ENCODE measurements at regions not wholly inside any gene's neighbourhood (a gene's known extent, or its start where the extent isn't known, plus 50 kb on each side); places are given as distances from the start of the nearest gene placed in this dataset.

DNA sequence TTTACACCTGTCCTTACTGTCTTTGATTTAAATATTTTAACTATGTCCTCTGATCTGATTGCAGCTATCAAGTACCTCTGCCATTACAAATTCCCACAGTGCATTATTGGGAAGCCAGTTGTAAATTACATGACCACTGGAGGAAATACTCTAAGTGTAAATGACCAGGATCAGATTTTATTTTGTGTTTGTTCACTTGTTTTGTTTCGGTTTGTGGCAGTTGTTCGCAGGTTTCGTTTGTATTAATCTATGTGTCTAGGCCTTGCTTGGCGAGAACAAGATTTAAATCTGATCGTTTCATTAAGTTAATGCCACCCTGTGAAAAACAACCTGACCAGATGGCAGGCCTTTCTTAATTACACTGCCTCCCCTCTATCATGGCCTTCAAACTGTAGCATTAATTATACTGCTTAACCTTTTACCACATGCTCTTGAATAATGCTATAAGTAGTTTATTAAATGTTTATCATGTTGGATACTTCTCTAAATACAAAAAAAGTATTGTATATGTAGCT lies 990.1 kb downstream of the TMTC2 start:
- no peaks in the 10 kb centered on the region for H3K4me1 ChIP-seq
- DNase-seq (no peak), ATAC-seq (ENCODE audit: low FRiP score in 2 of 2) (no peak)
- H3K36me3 ChIP-seq: no peaks in the 10 kb centered on the region
- H3K27me3 ChIP-seq: no peaks in the 10 kb centered on the region
- H3K9me3 ChIP-seq: no peaks in the 10 kb centered on the region
- TF ChIP-seq EP300 (IDR thresholded peaks at IDR 0.05) (no peak), POLR2A (IDR thresholded peaks at IDR 0.05) (no peak), POLR2AphosphoS5 (IDR thresholded peaks at IDR 0.05) (no peak)
- TF ChIP-seq, protein P1, sequence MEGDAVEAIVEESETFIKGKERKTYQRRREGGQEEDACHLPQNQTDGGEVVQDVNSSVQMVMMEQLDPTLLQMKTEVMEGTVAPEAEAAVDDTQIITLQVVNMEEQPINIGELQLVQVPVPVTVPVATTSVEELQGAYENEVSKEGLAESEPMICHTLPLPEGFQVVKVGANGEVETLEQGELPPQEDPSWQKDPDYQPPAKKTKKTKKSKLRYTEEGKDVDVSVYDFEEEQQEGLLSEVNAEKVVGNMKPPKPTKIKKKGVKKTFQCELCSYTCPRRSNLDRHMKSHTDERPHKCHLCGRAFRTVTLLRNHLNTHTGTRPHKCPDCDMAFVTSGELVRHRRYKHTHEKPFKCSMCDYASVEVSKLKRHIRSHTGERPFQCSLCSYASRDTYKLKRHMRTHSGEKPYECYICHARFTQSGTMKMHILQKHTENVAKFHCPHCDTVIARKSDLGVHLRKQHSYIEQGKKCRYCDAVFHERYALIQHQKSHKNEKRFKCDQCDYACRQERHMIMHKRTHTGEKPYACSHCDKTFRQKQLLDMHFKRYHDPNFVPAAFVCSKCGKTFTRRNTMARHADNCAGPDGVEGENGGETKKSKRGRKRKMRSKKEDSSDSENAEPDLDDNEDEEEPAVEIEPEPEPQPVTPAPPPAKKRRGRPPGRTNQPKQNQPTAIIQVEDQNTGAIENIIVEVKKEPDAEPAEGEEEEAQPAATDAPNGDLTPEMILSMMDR (IDR thresholded peaks at IDR 0.05): no peak
- H3K27ac ChIP-seq: no peak overlapping the region
- no peak overlapping the region for H3K4me3 ChIP-seq
- 95 to 100% methylated on average over 5 of the region's 5 CpGs for WGBS, 2 donors

DNA sequence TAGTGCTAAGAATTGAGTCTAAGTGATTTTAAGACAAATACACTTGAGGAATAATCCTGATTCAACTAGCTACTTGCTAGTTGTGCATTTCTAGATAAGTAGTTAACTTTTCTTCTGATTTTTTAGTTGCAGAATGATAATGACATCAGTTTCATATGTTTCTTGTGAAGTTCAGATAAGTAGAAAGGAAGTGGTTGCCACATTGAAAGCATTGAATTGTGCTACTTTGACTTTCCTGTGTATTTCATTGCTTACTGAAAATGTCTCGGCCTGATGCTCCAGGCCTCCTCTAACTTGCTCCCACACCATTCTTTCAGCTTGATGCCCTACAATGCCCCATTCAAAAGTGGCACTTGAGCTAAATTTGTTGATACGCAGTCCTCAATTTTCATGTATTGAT lies 980.0 kb downstream of the TMTC2 start:
- DNase-seq: no peak
- WGBS, 2 donors: 34 to 74% methylated on average over 2 of the region's 2 CpGs
- H3K27me3 ChIP-seq: no peaks in the 10 kb centered on the region

DNA sequence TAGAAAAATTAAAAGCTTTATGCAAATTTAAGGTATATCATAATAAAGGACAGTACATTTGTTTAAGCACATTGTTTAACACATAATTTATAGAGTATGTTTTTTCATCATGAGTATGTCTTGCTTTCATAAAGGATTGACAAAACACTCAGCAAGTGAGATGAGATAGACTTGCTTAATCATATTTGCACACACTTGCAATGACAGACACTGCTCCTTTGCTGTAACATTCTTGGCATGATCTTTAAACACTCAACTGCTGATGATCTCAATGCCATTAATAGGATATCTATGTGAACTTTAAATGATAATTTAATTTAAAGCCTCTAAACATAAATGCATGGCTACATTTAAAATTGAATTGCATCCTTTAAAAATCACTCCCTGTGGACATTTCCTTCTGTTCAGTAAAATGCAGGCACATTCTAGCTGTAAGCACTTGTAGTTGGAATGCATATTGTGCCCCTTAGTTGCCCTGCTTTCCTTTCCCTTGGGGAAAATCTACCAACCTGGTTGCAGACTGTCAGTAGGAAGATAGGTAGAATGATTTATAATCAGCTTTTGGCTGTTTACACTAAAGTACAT lies 979.0 kb downstream of the TMTC2 start:
- TF ChIP-seq, protein P1 (IDR thresholded peaks at IDR 0.05): no peak
- TF ChIP-seq POLR2A (IDR thresholded peaks at IDR 0.05) (no peak), EP300 (IDR thresholded peaks at IDR 0.05) (no peak), POLR2AphosphoS5 (IDR thresholded peaks at IDR 0.05) (no peak)
- H3K27me3 ChIP-seq: no peaks in the 10 kb centered on the region
- H3K9me3 ChIP-seq: no peaks in the 10 kb centered on the region
- H3K4me1 ChIP-seq: no peaks in the 10 kb centered on the region
- H3K27ac ChIP-seq: no peak overlapping the region
- DNase-seq (no peak), ATAC-seq (ENCODE audit: low FRiP score in 2 of 2) (no peak)
- no peaks in the 10 kb centered on the region for H3K36me3 ChIP-seq
- no peak overlapping the region for H3K4me3 ChIP-seq

More for the DNA sequence above, 980.0 kb downstream of the TMTC2 start:
- Histone ChIP-seq H3K9me3 (no peaks in the 10 kb centered on the region), H3K4me3 (no peak overlapping the region), H3K36me3 (no peaks in the 10 kb centered on the region), H3K27ac (no peak overlapping the region), H3K4me1 (no peaks in the 10 kb centered on the region)
- TF ChIP-seq POLR2A (IDR thresholded peaks at IDR 0.05): no peak
- TF ChIP-seq EP300 (IDR thresholded peaks at IDR 0.05): no peak
- no peak for ATAC-seq (ENCODE audit: low FRiP score in 2 of 2)

DNA sequence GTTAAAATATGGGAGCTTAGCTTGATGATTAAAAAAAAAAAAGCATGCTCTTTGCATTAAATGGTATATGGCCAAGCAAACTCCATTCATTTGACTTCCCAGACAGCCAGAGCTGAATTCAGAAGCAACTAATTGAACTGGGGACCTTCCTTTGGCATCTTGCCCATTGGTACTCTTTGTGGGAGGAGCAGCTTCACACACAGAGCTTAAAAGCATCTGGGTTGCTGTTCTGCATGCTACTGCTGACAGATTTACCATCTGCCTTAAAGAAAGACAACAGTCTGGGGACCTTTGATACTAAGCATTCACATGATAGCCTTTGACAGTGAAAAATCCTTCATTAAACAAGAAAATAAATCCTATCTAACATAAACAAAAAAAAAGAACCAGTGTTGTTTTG lies 977.9 kb downstream of the TMTC2 start:
- TF ChIP-seq POLR2A (IDR thresholded peaks at IDR 0.05) (no peak), EP300 (IDR thresholded peaks at IDR 0.05) (no peak)
- Histone ChIP-seq H3K27me3 (no peaks in the 10 kb centered on the region), H3K4me1 (no peaks in the 10 kb centered on the region), H3K27ac (no peak overlapping the region), H3K4me3 (no peak overlapping the region), H3K36me3 (no peaks in the 10 kb centered on the region), H3K9me3 (no peaks in the 10 kb centered on the region)
- no peak for DNase-seq
- ATAC-seq (ENCODE audit: low FRiP score in 2 of 2): no peak

DNA sequence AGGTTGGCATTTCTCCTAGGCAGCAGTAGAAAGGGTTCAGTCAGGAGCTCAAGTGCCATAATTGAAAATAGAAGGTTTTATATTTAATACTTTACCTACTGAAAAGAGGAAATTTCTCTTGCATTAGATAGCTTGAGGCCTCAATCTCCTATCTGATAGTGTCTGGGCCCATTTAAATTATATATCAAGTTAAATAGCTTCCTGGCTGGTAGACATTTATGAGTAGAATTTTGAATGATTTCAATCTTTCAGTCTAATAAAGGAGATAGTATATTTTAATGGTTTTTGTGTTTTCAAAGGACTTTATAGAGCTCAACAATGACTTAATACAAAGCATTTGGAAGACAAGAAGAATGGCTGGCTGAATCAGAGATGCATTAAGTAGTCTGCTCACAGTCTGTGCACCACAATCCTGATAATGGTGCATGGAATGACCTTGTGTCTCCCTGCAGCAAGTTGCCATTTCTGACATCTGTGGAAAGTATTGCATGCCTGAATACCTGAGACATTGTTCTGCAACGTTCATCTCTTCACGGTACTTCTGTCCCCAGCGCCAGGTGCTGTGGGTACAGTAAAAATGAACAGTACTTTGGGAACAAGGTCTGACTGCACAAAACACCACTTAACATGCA lies 974.1 kb downstream of the TMTC2 start:
- no peaks in the 10 kb centered on the region for H3K9me3 ChIP-seq
- no peak overlapping the region for H3K27ac ChIP-seq
- TF ChIP-seq, protein P1 (IDR thresholded peaks at IDR 0.05): no peak
- TF ChIP-seq POLR2AphosphoS5 (IDR thresholded peaks at IDR 0.05): no peak
- TF ChIP-seq POLR2A (IDR thresholded peaks at IDR 0.05): no peak
- no peak for TF ChIP-seq EP300 (IDR thresholded peaks at IDR 0.05)
- no peak overlapping the region for H3K4me3 ChIP-seq
- H3K4me1 ChIP-seq: no peaks in the 10 kb centered on the region
- ATAC-seq (ENCODE audit: low FRiP score in 2 of 2): no peak
- no peak for DNase-seq
- 78 to 86% methylated on average over 3 of the region's 3 CpGs for WGBS, 2 donors
- H3K27me3 ChIP-seq: no peaks in the 10 kb centered on the region
- no peaks in the 10 kb centered on the region for H3K36me3 ChIP-seq

DNA sequence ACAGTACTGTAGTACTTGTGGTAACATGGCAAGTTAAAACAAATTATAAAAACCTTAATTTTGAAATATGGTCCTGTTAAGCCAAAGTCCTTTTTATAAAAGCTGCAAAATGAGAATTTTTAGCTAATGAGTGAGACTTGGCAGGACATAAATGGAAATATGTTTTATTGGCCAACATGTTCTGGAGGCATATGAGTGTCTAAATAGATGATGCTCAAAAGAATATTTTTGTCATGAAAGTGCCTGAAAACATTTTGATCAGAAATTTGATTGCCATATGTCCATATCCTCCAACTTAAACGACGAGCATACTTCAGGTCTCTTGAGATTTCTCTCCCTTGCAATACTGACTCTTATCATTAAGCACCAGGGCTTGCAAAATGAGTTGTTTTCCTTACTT lies 972.6 kb downstream of the TMTC2 start:
- Histone ChIP-seq H3K27ac (no peak overlapping the region), H3K4me1 (no peaks in the 10 kb centered on the region), H3K36me3 (no peaks in the 10 kb centered on the region), H3K9me3 (no peaks in the 10 kb centered on the region), H3K27me3 (no peaks in the 10 kb centered on the region), H3K4me3 (no peak overlapping the region)
- DNase-seq: no peak
- WGBS, 2 donors: 59 to 61% methylated on average over 2 of the region's 2 CpGs
- TF ChIP-seq POLR2AphosphoS5 (IDR thresholded peaks at IDR 0.05) (no peak), POLR2A (IDR thresholded peaks at IDR 0.05) (no peak), EP300 (IDR thresholded peaks at IDR 0.05) (no peak)
- TF ChIP-seq, protein P1 (IDR thresholded peaks at IDR 0.05): no peak
- ATAC-seq (ENCODE audit: low FRiP score in 2 of 2): no peak

Data from upper lobe of left lung (tissue), 6 donors.